AG09309 (cell line): ENCODE measurements at regions not wholly inside any gene's neighbourhood (a gene's known extent, or its start where the extent isn't known, plus 50 kb on each side); places are given as distances from the start of the nearest gene placed in this dataset.

Experiments
- DNase-seq: peaks from one replicate; pipeline ENCODE4 v3.0.0-alpha.2; 2010; ENCODE audit warnings: low read depth
- H3K4me3 ChIP-seq: 2 replicates; pipeline ENCODE4 v1.5.1; 2011; ENCODE audit warnings: mild to moderate bottlenecking, low read depth, low read length, moderate library complexity; ENCODE audit not compliant: control insufficient read depth
- TF ChIP-seq, protein P1 (sequence below): IDR thresholded peaks from 2 replicates; pipeline ENCODE4 v1.5.1; 2011; ENCODE audit warnings: mild to moderate bottlenecking, low read depth, low read length, inconsistent platforms; ENCODE audit not compliant: insufficient read depth, control insufficient read depth; ENCODE audit errors: missing control alignments

GRCh38 chr4:27364509-27364908 is 503.9 kb downstream of the STIM2 start:
- no peak overlapping the region for H3K4me3 ChIP-seq
- TF ChIP-seq, protein P1, sequence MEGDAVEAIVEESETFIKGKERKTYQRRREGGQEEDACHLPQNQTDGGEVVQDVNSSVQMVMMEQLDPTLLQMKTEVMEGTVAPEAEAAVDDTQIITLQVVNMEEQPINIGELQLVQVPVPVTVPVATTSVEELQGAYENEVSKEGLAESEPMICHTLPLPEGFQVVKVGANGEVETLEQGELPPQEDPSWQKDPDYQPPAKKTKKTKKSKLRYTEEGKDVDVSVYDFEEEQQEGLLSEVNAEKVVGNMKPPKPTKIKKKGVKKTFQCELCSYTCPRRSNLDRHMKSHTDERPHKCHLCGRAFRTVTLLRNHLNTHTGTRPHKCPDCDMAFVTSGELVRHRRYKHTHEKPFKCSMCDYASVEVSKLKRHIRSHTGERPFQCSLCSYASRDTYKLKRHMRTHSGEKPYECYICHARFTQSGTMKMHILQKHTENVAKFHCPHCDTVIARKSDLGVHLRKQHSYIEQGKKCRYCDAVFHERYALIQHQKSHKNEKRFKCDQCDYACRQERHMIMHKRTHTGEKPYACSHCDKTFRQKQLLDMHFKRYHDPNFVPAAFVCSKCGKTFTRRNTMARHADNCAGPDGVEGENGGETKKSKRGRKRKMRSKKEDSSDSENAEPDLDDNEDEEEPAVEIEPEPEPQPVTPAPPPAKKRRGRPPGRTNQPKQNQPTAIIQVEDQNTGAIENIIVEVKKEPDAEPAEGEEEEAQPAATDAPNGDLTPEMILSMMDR, result no peak
- no peak for DNase-seq

GRCh38 chr4:27366104-27366823 is 505.6 kb downstream of the STIM2 start:
- no peak overlapping the region for H3K4me3 ChIP-seq
- TF ChIP-seq, protein P1, result no peak
- DNase-seq, result peak; percentile 84

DNA sequence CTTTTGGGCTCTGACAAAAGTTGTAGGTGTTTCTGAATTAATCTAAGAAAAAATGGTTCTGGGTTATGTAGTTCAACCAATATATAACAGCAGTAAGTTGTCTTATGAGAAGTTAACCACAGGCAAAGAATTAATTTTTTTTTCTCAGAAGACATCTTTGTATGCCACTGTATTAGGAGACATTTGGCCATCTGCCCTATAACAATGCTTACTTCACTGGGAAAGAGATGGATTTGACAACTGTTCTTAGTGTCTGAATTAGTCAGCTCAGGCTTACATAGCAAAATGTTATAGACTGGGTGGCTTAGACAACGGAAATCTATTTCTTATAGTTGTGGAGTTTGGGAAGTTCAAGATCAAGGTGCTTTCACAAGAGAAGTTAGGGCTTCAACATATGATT is 508.1 kb downstream of the STIM2 start:
- TF ChIP-seq, protein P1, result no peak
- no peak overlapping the region for H3K4me3 ChIP-seq
- no peak for DNase-seq

DNA sequence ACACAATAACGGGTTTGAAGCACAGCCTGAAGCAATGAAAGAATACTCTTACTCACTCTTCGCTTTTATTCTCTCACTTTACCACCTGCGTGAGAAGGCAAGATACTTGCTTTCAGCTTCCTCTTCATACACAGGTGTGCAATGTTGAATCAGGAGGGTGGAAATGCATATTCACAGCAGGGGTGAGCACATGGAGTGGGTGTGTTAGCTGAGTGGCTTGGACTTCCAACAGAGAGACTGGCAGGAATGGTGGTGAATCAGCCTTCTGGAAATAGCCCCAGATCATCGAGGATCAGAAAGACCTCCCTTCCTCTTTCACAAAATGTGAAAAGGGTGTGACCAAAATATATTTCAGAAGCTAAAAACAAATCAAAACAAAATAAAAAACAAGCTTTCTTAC is 521.2 kb downstream of the STIM2 start:
- no peak for DNase-seq
- no peak overlapping the region for H3K4me3 ChIP-seq
- TF ChIP-seq, protein P1, result no peak

GRCh38 chr4:27387711-27388110 is 527.1 kb downstream of the STIM2 start:
- no peak overlapping the region for H3K4me3 ChIP-seq
- TF ChIP-seq, protein P1, result no peak
- DNase-seq, result no peak

DNA sequence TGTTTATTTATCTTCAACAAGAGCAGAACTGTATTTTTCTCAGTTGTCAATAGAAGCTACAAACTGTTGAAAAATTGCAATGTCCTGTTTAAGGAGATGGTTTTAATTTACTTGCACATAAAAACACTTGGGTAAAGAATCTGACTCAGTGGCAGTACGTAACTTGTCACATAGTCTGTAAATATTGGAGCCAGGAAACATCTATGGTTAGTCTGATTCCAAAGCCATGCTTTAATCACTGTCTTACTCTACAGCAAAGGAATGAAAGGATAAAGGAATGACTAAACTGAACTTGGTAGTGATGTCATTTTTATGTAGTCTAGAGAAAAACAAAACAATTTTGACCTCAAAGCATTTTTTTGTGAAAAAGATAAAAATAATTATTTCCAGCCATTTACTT is 537.2 kb downstream of the STIM2 start:
- DNase-seq, result peak; percentile 86
- TF ChIP-seq, protein P1, result no peak
- no peak overlapping the region for H3K4me3 ChIP-seq
